WTC11 (cell line): ENCODE measurements at regions not wholly inside any gene's neighbourhood (a gene's known extent, or its start where the extent isn't known, plus 50 kb on each side); places are given as distances from the start of the nearest gene placed in this dataset.

ENCODE experiments used
- ATAC-seq: fragments of 200-7000 bp; cut with Tn5 transposase; 2 replicates; pipeline ENCODE4 v1.10.0; 2021; ENCODE audit warnings: mild to moderate bottlenecking, moderate library complexity
- CTCF ChIA-PET: fragments of 300-600 bp; sonication (Branson Sonifier 250); formaldehyde crosslinking; loops from one replicate; lab custom pipeline; 2021; ENCODE audit warnings: antibody characterized with exemption; lab: Charles Lee
- POLR2A ChIA-PET: fragments of 350-600 bp; sonication (Branson Sonifier 250); formaldehyde crosslinking; loops from one replicate; lab custom pipeline; 2021; ENCODE audit warnings: antibody characterized with exemption; lab: Charles Lee
- DNase-seq: peaks from one replicate; pipeline ENCODE4 v3.0.0; 2021; ENCODE audit warnings: low spot score
- H3K27ac Mint-ChIP-seq: 2 replicates; pipeline ENCODE4 v1.8.0; 2021; ENCODE audit warnings: mixed read lengths
- H3K27me3 Mint-ChIP-seq: 2 replicates; pipeline ENCODE4 v1.8.0; 2021; ENCODE audit warnings: low read depth, mild to moderate bottlenecking, moderate library complexity, mixed read lengths
- H3K36me3 Mint-ChIP-seq: 2 replicates; pipeline ENCODE4 v1.8.0; 2021; ENCODE audit warnings: mixed read lengths
- H3K4me1 Mint-ChIP-seq: 2 replicates; pipeline ENCODE4 v1.8.0; 2022; ENCODE audit warnings: mixed read lengths
- H3K4me3 Mint-ChIP-seq: 2 replicates; pipeline ENCODE4 v1.8.0; 2021; ENCODE audit warnings: mild to moderate bottlenecking, moderate library complexity, mixed read lengths
- H3K9me3 Mint-ChIP-seq: 2 replicates; pipeline ENCODE4 v1.8.0; 2021; ENCODE audit warnings: mixed read lengths
- IRF2 ChIP-seq: sonication (generic); formaldehyde crosslinking; IDR thresholded peaks from 2 replicates; pipeline ENCODE4 v1.8.0; 2022; ENCODE audit warnings: low read depth, missing genetic modification reagents, borderline replicate concordance
- JUN ChIP-seq: sonication (generic); formaldehyde crosslinking; IDR thresholded peaks from 2 replicates; pipeline ENCODE4 v1.8.0; 2023; ENCODE audit warnings: mild to moderate bottlenecking, missing genetic modification reagents
- OVOL2 ChIP-seq: fragments of 250-450 bp; sonication (Bioruptor Pico); IDR thresholded peaks from 2 replicates; pipeline ENCODE4 v1.9.0; 2021; ENCODE audit warnings: mild to moderate bottlenecking, borderline replicate concordance
- PRRX2 ChIP-seq: fragments of 250-450 bp; sonication (Bioruptor Pico); IDR thresholded peaks from 2 replicates; pipeline ENCODE4 v1.8.0; 2021; ENCODE audit warnings: mild to moderate bottlenecking
- TF ChIP-seq, protein P1 (sequence below): sonication (generic); formaldehyde crosslinking; IDR thresholded peaks from 2 replicates; pipeline ENCODE4 v1.8.0; 2022; ENCODE audit warnings: mild to moderate bottlenecking, missing genetic modification reagents
- TF ChIP-seq, protein P2 (sequence below): sonication (generic); formaldehyde crosslinking; IDR thresholded peaks from 2 replicates; pipeline ENCODE4 v1.8.0; 2022; ENCODE audit warnings: mild to moderate bottlenecking, missing genetic modification reagents
- TF ChIP-seq, protein P3 (sequence below): sonication (generic); formaldehyde crosslinking; IDR thresholded peaks from 2 replicates; pipeline ENCODE4 v1.8.1; 2023; ENCODE audit warnings: mild to moderate bottlenecking, missing genetic modification reagents, borderline replicate concordance
- TF ChIP-seq, protein P4 (sequence below): sonication (generic); formaldehyde crosslinking; IDR thresholded peaks from 2 replicates; pipeline ENCODE4 v1.8.0; 2022; ENCODE audit warnings: mild to moderate bottlenecking, missing genetic modification reagents
- TF ChIP-seq, protein P5 (sequence below): sonication (generic); formaldehyde crosslinking; IDR thresholded peaks from 2 replicates; pipeline ENCODE4 v1.8.1; 2023; ENCODE audit warnings: mild to moderate bottlenecking, missing genetic modification reagents
- TF ChIP-seq, protein P6 (sequence below): sonication (generic); formaldehyde crosslinking; conservative IDR thresholded peaks from 2 replicates; pipeline ENCODE4 v1.8.1; 2022; ENCODE audit warnings: mild to moderate bottlenecking, missing genetic modification reagents

DNA sequence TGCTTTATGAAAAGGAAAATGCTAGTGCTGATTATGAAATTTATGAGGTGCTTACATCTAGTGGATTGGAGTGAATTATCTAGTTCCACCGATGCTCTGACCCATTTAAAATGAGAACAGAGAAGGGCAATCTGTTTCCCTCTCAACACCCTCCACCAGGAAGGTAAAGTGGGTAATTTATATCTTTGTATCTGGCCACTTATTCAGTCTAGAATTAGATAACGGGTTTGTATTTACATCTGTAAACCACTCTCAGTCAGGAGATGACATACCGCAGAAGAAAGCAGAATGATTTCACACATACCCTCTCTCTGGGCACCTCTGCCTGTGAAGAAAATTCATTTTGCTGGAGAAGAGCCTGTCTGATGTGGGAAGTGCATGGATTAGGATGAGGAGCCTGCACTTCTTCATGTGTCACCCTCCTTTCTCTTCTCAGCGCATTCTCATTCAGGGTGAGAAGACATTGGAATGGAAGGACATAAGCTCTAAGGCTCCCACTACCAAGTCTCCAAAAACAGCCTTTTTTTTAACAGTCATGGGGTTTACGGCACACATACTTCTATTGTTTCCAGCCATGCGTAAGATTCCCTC lies 646.7 kb upstream of the SALL1 start:
- Mint-ChIP-seq H3K4me1 (peaks cover 4% of the 10 kb centered on the region; the same call in 1 of the 2 replicates), H3K27me3 (no peaks in the 10 kb centered on the region)
- no peak for ATAC-seq
- CTCF ChIA-PET, result no interaction called here
- no peak for TF ChIP-seq PRRX2
- TF ChIP-seq, protein P1, sequence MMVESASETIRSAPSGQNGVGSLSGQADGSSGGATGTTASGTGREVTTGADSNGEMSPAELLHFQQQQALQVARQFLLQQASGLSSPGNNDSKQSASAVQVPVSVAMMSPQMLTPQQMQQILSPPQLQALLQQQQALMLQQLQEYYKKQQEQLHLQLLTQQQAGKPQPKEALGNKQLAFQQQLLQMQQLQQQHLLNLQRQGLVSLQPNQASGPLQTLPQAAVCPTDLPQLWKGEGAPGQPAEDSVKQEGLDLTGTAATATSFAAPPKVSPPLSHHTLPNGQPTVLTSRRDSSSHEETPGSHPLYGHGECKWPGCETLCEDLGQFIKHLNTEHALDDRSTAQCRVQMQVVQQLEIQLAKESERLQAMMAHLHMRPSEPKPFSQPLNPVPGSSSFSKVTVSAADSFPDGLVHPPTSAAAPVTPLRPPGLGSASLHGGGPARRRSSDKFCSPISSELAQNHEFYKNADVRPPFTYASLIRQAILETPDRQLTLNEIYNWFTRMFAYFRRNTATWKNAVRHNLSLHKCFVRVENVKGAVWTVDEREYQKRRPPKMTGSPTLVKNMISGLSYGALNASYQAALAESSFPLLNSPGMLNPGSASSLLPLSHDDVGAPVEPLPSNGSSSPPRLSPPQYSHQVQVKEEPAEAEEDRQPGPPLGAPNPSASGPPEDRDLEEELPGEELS (CRISPR knock-in tag), result no peak
- TF ChIP-seq, protein P2, sequence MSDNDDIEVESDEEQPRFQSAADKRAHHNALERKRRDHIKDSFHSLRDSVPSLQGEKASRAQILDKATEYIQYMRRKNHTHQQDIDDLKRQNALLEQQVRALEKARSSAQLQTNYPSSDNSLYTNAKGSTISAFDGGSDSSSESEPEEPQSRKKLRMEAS (CRISPR knock-in tag), result no peak
- TF ChIP-seq, all 79 proteins: peak for 0
- Mint-ChIP-seq H3K36me3 (no peaks in the 10 kb centered on the region), H3K9me3 (peaks cover 13% of the 10 kb centered on the region), H3K27ac (no peak overlapping the region), H3K4me3 (no peak overlapping the region)
- POLR2A ChIA-PET, result no interaction called here
- DNase-seq, result no peak

DNA sequence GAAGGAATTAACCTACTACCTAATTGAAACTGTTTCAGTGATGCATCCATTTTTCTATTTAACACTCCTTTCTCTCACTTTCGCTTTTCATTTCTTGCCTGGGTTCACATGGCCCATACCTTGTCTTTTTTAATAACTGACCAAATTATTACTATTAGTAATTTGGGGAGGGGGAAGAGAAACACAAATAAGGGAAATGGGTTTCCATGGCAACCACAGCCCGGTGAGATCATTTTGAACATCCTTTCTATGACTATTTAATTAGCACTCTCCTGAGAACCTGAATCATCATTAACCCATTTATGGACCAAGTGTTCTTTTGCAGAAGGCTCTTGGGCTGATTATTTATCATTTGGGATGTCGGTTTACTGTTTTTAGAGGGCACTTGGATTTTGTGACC lies 628.2 kb upstream of the SALL1 start:
- H3K4me3 Mint-ChIP-seq, result no peak overlapping the region
- H3K27ac Mint-ChIP-seq, result no peak overlapping the region

More for the DNA sequence above, 628.2 kb upstream of the SALL1 start:
- ChIA-PET POLR2A (no interaction called here), CTCF (no interaction called here)
- H3K36me3 Mint-ChIP-seq, result no peaks in the 10 kb centered on the region
- H3K9me3 Mint-ChIP-seq, result no peaks in the 10 kb centered on the region
- no peak for ATAC-seq
- H3K27me3 Mint-ChIP-seq, result peaks cover under 1% of the 10 kb centered on the region; the same call in 1 of the 2 replicates
- TF ChIP-seq, protein P3, sequence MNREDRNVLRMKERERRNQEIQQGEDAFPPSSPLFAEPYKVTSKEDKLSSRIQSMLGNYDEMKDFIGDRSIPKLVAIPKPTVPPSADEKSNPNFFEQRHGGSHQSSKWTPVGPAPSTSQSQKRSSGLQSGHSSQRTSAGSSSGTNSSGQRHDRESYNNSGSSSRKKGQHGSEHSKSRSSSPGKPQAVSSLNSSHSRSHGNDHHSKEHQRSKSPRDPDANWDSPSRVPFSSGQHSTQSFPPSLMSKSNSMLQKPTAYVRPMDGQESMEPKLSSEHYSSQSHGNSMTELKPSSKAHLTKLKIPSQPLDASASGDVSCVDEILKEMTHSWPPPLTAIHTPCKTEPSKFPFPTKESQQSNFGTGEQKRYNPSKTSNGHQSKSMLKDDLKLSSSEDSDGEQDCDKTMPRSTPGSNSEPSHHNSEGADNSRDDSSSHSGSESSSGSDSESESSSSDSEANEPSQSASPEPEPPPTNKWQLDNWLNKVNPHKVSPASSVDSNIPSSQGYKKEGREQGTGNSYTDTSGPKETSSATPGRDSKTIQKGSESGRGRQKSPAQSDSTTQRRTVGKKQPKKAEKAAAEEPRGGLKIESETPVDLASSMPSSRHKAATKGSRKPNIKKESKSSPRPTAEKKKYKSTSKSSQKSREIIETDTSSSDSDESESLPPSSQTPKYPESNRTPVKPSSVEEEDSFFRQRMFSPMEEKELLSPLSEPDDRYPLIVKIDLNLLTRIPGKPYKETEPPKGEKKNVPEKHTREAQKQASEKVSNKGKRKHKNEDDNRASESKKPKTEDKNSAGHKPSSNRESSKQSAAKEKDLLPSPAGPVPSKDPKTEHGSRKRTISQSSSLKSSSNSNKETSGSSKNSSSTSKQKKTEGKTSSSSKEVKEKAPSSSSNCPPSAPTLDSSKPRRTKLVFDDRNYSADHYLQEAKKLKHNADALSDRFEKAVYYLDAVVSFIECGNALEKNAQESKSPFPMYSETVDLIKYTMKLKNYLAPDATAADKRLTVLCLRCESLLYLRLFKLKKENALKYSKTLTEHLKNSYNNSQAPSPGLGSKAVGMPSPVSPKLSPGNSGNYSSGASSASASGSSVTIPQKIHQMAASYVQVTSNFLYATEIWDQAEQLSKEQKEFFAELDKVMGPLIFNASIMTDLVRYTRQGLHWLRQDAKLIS, result no peak
- TF ChIP-seq IRF2 (CRISPR knock-in tag) (no peak), OVOL2 (CRISPR knock-in tag) (no peak), JUN (CRISPR knock-in tag) (no peak)
- TF ChIP-seq, protein P4, sequence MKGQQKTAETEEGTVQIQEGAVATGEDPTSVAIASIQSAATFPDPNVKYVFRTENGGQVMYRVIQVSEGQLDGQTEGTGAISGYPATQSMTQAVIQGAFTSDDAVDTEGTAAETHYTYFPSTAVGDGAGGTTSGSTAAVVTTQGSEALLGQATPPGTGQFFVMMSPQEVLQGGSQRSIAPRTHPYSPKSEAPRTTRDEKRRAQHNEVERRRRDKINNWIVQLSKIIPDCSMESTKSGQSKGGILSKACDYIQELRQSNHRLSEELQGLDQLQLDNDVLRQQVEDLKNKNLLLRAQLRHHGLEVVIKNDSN (CRISPR knock-in tag), result no peak
- TF ChIP-seq, protein P5, sequence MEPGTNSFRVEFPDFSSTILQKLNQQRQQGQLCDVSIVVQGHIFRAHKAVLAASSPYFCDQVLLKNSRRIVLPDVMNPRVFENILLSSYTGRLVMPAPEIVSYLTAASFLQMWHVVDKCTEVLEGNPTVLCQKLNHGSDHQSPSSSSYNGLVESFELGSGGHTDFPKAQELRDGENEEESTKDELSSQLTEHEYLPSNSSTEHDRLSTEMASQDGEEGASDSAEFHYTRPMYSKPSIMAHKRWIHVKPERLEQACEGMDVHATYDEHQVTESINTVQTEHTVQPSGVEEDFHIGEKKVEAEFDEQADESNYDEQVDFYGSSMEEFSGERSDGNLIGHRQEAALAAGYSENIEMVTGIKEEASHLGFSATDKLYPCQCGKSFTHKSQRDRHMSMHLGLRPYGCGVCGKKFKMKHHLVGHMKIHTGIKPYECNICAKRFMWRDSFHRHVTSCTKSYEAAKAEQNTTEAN (CRISPR knock-in tag), result no peak
- TF ChIP-seq, protein P6, sequence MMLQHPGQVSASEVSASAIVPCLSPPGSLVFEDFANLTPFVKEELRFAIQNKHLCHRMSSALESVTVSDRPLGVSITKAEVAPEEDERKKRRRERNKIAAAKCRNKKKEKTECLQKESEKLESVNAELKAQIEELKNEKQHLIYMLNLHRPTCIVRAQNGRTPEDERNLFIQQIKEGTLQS (CRISPR knock-in tag), result no peak
- no peak for DNase-seq
- H3K4me1 Mint-ChIP-seq, result no peaks in the 10 kb centered on the region
